ENCODE measurements at regions not wholly inside any gene's neighbourhood (a gene's known extent, or its start where the extent isn't known, plus 50 kb on each side); places are given as distances from the start of the nearest gene placed in this dataset.

DNA sequence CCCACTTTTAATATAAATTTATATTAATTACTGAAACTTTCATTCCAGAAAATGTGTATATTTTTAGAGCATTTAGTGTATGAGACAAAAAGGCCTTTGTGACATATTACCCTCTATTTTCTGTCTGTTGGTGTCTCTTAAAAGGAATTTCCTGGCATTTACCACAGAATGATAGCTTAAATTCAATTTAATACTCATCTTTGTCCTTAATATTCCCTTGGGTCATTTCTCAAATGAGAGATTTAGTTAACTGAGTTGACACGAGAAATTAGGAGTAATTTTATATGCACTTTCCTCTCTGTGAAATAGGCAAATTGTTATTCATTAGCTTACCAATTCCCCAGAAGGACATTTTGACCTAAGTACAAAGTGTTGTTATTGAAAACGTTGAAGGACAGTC is 101.7 kb upstream of the CTTNBP2 start:
- TF ChIP-seq, protein P1, sequence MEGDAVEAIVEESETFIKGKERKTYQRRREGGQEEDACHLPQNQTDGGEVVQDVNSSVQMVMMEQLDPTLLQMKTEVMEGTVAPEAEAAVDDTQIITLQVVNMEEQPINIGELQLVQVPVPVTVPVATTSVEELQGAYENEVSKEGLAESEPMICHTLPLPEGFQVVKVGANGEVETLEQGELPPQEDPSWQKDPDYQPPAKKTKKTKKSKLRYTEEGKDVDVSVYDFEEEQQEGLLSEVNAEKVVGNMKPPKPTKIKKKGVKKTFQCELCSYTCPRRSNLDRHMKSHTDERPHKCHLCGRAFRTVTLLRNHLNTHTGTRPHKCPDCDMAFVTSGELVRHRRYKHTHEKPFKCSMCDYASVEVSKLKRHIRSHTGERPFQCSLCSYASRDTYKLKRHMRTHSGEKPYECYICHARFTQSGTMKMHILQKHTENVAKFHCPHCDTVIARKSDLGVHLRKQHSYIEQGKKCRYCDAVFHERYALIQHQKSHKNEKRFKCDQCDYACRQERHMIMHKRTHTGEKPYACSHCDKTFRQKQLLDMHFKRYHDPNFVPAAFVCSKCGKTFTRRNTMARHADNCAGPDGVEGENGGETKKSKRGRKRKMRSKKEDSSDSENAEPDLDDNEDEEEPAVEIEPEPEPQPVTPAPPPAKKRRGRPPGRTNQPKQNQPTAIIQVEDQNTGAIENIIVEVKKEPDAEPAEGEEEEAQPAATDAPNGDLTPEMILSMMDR (optimal IDR thresholded peaks at IDR 0.05 in 1 of 3, IDR thresholded peaks at IDR 0.05 in 1 of 3, conservative IDR thresholded peaks at IDR 0.05 in 1 of 3; ENCODE audit: extremely low read depth in 1 of 3, insufficient read depth in 2 of 3, low read length in 3 of 3), result no peak
- no peak for TF ChIP-seq EZH2 (IDR thresholded peaks at IDR 0.05; ENCODE audit: low read length)

All from keratinocyte (primary cell).